SK-N-SH (cell line): ENCODE measurements at regions not wholly inside any gene's neighbourhood (a gene's known extent, or its start where the extent isn't known, plus 50 kb on each side); places are given as distances from the start of the nearest gene placed in this dataset.

ENCODE experiments used
- CTCF ChIA-PET: fragments of 300-600, 350-600 bp; formaldehyde crosslinking; extraction: SDS; loops from one replicate; lab custom pipeline; 2021; lab: Yijun Ruan, JAX
- POLR2A ChIA-PET: fragments of 350-600 bp; sonication (Branson Sonifier 250); formaldehyde crosslinking; extraction: SDS; loops from one replicate; lab custom pipeline; 2020; ENCODE audit warnings: antibody characterized with exemption, inconsistent platforms; lab: Yijun Ruan, JAX
- DNase-seq: peaks from one replicate; pipeline ENCODE4 v3.0.0; 2012
- H2AFZ ChIP-seq: fragments of 200-600 bp; sonication (generic); 2 replicates; pipeline ENCODE4 v1.8.1; 2016; ENCODE audit warnings: antibody characterized with exemption, mild to moderate bottlenecking, low read depth
- H3F3A ChIP-seq: fragments of 200-600 bp; sonication (generic); replicated peaks from 2 replicates; pipeline ENCODE3; 2016; ENCODE audit warnings: antibody characterized with exemption, mild to moderate bottlenecking; ENCODE audit not compliant: insufficient read depth
- H3K27ac ChIP-seq, 2 experiments: fragments of 200-500 bp in 1 of 2; fragments of 200-600 bp in 1 of 2; sonication (Bioruptor generic) in 1 of 2; sonication (generic), shearing (Covaris generic) in 1 of 2; 2 replicates each; pipeline versions ENCODE4 v1.5.1 to v1.6.1; 2014 to 2016; ENCODE audit warnings: low read depth in 2 of 2, inconsistent platforms in 1 of 2, low read length in 1 of 2, mild to moderate bottlenecking in 1 of 2, mixed read lengths in 1 of 2
- H3K27me3 ChIP-seq: fragments of 200-600 bp; sonication (generic), shearing (Covaris generic); 2 replicates; pipeline ENCODE4 v1.6.1; 2016; ENCODE audit warnings: mixed run types; ENCODE audit not compliant: insufficient read depth
- H3K36me3 ChIP-seq, 2 experiments: fragments of 200-500 bp in 1 of 2; fragments of 200-600 bp in 1 of 2; sonication (Bioruptor generic) in 1 of 2; sonication (generic) in 1 of 2; replicated peaks in 1 of 2; 2 replicates each; pipeline versions ENCODE3 to v1.5.1; 2014 to 2016; ENCODE audit warnings: low read length in 1 of 2, mild to moderate bottlenecking in 1 of 2; ENCODE audit not compliant: insufficient read depth in 2 of 2, control insufficient read depth in 1 of 2
- H3K4me1 ChIP-seq, 2 experiments: fragments of 200-500 bp in 1 of 2; fragments of 200-600 bp in 1 of 2; sonication (Bioruptor generic) in 1 of 2; sonication (generic), shearing (Covaris generic) in 1 of 2; 2 replicates each; pipeline versions ENCODE4 v1.5.1 to v1.6.1; 2014 to 2016; ENCODE audit warnings: low read depth in 1 of 2, low read length in 1 of 2, mixed run types in 1 of 2; ENCODE audit not compliant: insufficient read depth in 2 of 2, control insufficient read depth in 1 of 2
- H3K4me2 ChIP-seq: fragments of 200-600 bp; sonication (generic), shearing (Covaris generic); 2 replicates; pipeline ENCODE4 v1.6.1; 2017; ENCODE audit warnings: mixed run types
- H3K4me3 ChIP-seq, 2 experiments: fragments of 200-500 bp in 1 of 2; fragments of 200-600 bp in 1 of 2; sonication (Bioruptor generic) in 1 of 2; sonication (generic), shearing (Covaris generic) in 1 of 2; 2 replicates each; pipeline versions ENCODE4 v1.5.1 to v1.8.1; 2014 to 2016; ENCODE audit warnings: low read depth in 2 of 2, inconsistent platforms in 1 of 2, low read length in 1 of 2, mild to moderate bottlenecking in 1 of 2, mixed read lengths in 1 of 2, moderate library complexity in 1 of 2
- H3K79me2 ChIP-seq: fragments of 200-600 bp; sonication (generic); 2 replicates; pipeline ENCODE4 v1.8.1; 2017; ENCODE audit warnings: mild to moderate bottlenecking; ENCODE audit not compliant: insufficient read depth
- H3K9ac ChIP-seq: fragments of 200-600 bp; sonication (generic); 2 replicates; pipeline ENCODE4 v1.6.1; 2017; ENCODE audit warnings: mixed run types
- H3K9me2 ChIP-seq: fragments of 200-600 bp; sonication (generic); 2 replicates; pipeline ENCODE4 v1.6.1; 2017; ENCODE audit warnings: mixed run types
- H3K9me3 ChIP-seq: fragments of 200-600 bp; sonication (generic); 2 replicates; pipeline ENCODE4 v1.6.1; 2017; ENCODE audit warnings: mixed run types, mild to moderate bottlenecking, moderate library complexity
- H4K20me1 ChIP-seq: fragments of 200-600 bp; sonication (generic); 2 replicates; pipeline ENCODE4 v1.6.1; 2017; ENCODE audit warnings: mild to moderate bottlenecking, mixed run types; ENCODE audit not compliant: insufficient read depth
- ELF1 ChIP-seq: IDR thresholded peaks from 2 replicates; pipeline ENCODE4 v1.4.0; 2012
- EZH2phosphoT487 ChIP-seq: fragments of 200-600 bp; sonication (generic); IDR thresholded peaks from 2 replicates; pipeline ENCODE4 v1.6.1; 2017; ENCODE audit warnings: low read depth, mixed run types, mild to moderate bottlenecking, antibody characterized with exemption, moderate library complexity, borderline replicate concordance
- FOSL2 ChIP-seq: IDR thresholded peaks from 2 replicates; pipeline ENCODE4 v1.4.0; 2012; ENCODE audit warnings: low read depth, mild to moderate bottlenecking, moderate library complexity, borderline replicate concordance
- FOXJ3 ChIP-seq: sonication (generic); formaldehyde crosslinking; IDR thresholded peaks from 2 replicates; pipeline ENCODE4 v1.5.1; 2020; ENCODE audit warnings: mild to moderate bottlenecking, missing genetic modification reagents
- GATA2 ChIP-seq: sonication (generic); formaldehyde crosslinking; IDR thresholded peaks from 2 replicates; pipeline ENCODE4 v1.5.0; 2020; ENCODE audit warnings: mild to moderate bottlenecking, missing genetic modification reagents
- IRF3 ChIP-seq: fragments of 150-350 bp; IDR thresholded peaks from 2 replicates; pipeline ENCODE4 v1.6.1; 2016; ENCODE audit warnings: mild to moderate bottlenecking, low read depth, low read length
- MAX ChIP-seq: IDR thresholded peaks from 2 replicates; pipeline ENCODE4 v1.4.0; 2012; ENCODE audit warnings: low read depth
- MEF2A ChIP-seq: IDR thresholded peaks from 2 replicates; pipeline ENCODE4 v1.4.0; 2012; ENCODE audit warnings: low read depth, borderline replicate concordance
- MXI1 ChIP-seq: IDR thresholded peaks from 2 replicates; pipeline ENCODE4 v1.6.1; 2012; ENCODE audit warnings: mild to moderate bottlenecking, low read depth, low read length, improper control_type of control experiment
- NRF1 ChIP-seq: IDR thresholded peaks from 2 replicates; pipeline ENCODE4 v1.6.1; 2012; ENCODE audit warnings: low read depth, mild to moderate bottlenecking, low read length
- PBX3 ChIP-seq: IDR thresholded peaks from 2 replicates; pipeline ENCODE4; 2012
- POLR2AphosphoS5 ChIP-seq: IDR thresholded peaks from 2 replicates; pipeline ENCODE4 v1.6.1; 2012; ENCODE audit warnings: low read depth, low read length
- RCOR1 ChIP-seq: fragments of 150-350 bp; IDR thresholded peaks from 2 replicates; pipeline ENCODE4 v1.6.1; 2017; ENCODE audit warnings: antibody characterized with exemption, low read length
- RXRA ChIP-seq: IDR thresholded peaks from 2 replicates; pipeline ENCODE4 v1.4.0; 2012; ENCODE audit warnings: low read depth, mild to moderate bottlenecking, borderline replicate concordance
- SIN3A ChIP-seq: IDR thresholded peaks from 2 replicates; pipeline ENCODE4 v1.6.1; 2012; ENCODE audit warnings: low read depth, mild to moderate bottlenecking, low read length, moderate library complexity, borderline replicate concordance
- TEAD4 ChIP-seq: IDR thresholded peaks from 2 replicates; pipeline ENCODE4 v1.4.0; 2012; ENCODE audit warnings: mild to moderate bottlenecking, borderline replicate concordance; ENCODE audit not compliant: insufficient read depth
- USF1 ChIP-seq: IDR thresholded peaks from 2 replicates; pipeline ENCODE4 v1.4.0; 2012; ENCODE audit warnings: low read depth, borderline replicate concordance
- USF2 ChIP-seq: fragments of 150-350 bp; IDR thresholded peaks from 2 replicates; pipeline ENCODE4 v1.6.1; 2017; ENCODE audit warnings: antibody characterized with exemption, low read length, low read depth, borderline replicate concordance
- ZBTB33 ChIP-seq: IDR thresholded peaks from 2 replicates; pipeline ENCODE4 v1.4.0; 2012; ENCODE audit warnings: low read depth, borderline replicate concordance
- WGBS: methylation state at CpG from one replicate; pipeline ENCODE4 v1.1.6; 2017; ENCODE audit warnings: low lambda C conversion rate; 5-methylcytosine and 5-hydroxymethylcytosine counted together

GRCh38 chr2:122652670-122653069, 897.2 kb downstream of the TSN start:
- Histone ChIP-seq H3K9me3 (no peaks in the 10 kb centered on the region), H3K36me3 (no peaks in the 10 kb centered on the region), H3K4me3 (no peak overlapping the region), H3K27me3 (no peaks in the 10 kb centered on the region), H3K79me2 (no peaks in the 10 kb centered on the region), H3K9ac (no peak overlapping the region)
- 20% methylated on average over 3 of the region's 3 CpGs for WGBS
- no peak for TF ChIP-seq IRF3
- no peak for TF ChIP-seq POLR2AphosphoS5
- TF ChIP-seq RXRA = no peak
- no peak for TF ChIP-seq MXI1
- no peak for TF ChIP-seq SIN3A
- no peak for TF ChIP-seq EZH2phosphoT487
- TF ChIP-seq MAX = no peak
- TF ChIP-seq RCOR1 = no peak
- TF ChIP-seq GATA2 (CRISPR knock-in tag) = no peak
- no peak for TF ChIP-seq FOXJ3 (CRISPR knock-in tag)
- TF ChIP-seq ELF1 = no peak
- no peak for TF ChIP-seq TEAD4
- no peak for TF ChIP-seq PBX3
- no peak for TF ChIP-seq NRF1
- no peak for TF ChIP-seq USF1
- TF ChIP-seq, all 33 proteins: peak for 0
- ChIA-PET CTCF (no interaction called here), POLR2A (no interaction called here)
- Histone ChIP-seq H2AFZ (no peak overlapping the region), H3K4me1 (no peaks in the 10 kb centered on the region), H3K4me2 (no peak overlapping the region), H3F3A (no peaks in the 10 kb centered on the region), H3K9me2 (no peaks in the 10 kb centered on the region), H3K27ac (no peak overlapping the region), H4K20me1 (no peaks in the 10 kb centered on the region)
- DNase-seq = no peak

- Histone ChIP-seq H3K9ac (no peak overlapping the region), H4K20me1 (no peaks in the 10 kb centered on the region), H3F3A (no peaks in the 10 kb centered on the region), H3K4me3 (no peak overlapping the region), H3K27ac (no peak overlapping the region), H3K4me2 (no peak overlapping the region), H3K9me2 (no peaks in the 10 kb centered on the region), H2AFZ (no peak overlapping the region), H3K36me3 (no peaks in the 10 kb centered on the region), H3K27me3 (no peaks in the 10 kb centered on the region), H3K79me2 (no peaks in the 10 kb centered on the region), H3K4me1 (no peaks in the 10 kb centered on the region), H3K9me3 (no peaks in the 10 kb centered on the region)
- CTCF ChIA-PET = no interaction called here
- DNase-seq = no peak
- 27% methylated on average over 3 of the region's 3 CpGs for WGBS
- POLR2A ChIA-PET = no interaction called here
- TF ChIP-seq MAX = no peak
- no peak for TF ChIP-seq FOSL2
- no peak for TF ChIP-seq USF2
- TF ChIP-seq ZBTB33 = no peak
- no peak for TF ChIP-seq MEF2A
Observed at GRCh38 chr2:122656403-122656802, 901.0 kb downstream of the TSN start.
